K562 (cell line): ENCODE measurements at regions not wholly inside any gene's neighbourhood (a gene's known extent, or its start where the extent isn't known, plus 50 kb on each side); places are given as distances from the start of the nearest gene placed in this dataset.

ENCODE experiments used
- ATAC-seq: fragments of 200-7000 bp; cut with Tn5 transposase; 3 replicates; pipeline ENCODE4 v1.9.1; 2020; ENCODE audit warnings: moderate library complexity
- BruUV-seq: library from RNA; stranded (reverse); fragments of 400-500 nt; replicated peaks from 2 replicates; lab custom pipeline; 2021; lab: Mats Ljungman, UMichigan
- CTCF ChIA-PET: fragments of 300-600 bp; formaldehyde crosslinking; extraction: SDS; loops from one replicate; lab custom pipeline; 2021; ENCODE audit warnings: low intra/inter-chr PET ratio; lab: Yijun Ruan, JAX
- POLR2A ChIA-PET: fragments of 300-600, 350-650 bp; sonication (Branson Sonifier 250); formaldehyde crosslinking; extraction: SDS; loops from one replicate; lab custom pipeline; 2021; ENCODE audit warnings: antibody characterized with exemption, inconsistent platforms; lab: Yijun Ruan, JAX
- DNase-seq, 4 experiments: peaks; one replicate each; pipeline versions ENCODE4 v3.0.0 to v3.0.0-alpha.2; 2011 to 2018; ENCODE audit warnings: low spot score in 3 of 4, mixed read lengths in 3 of 4; ENCODE audit errors: extremely low read depth in 1 of 4
- FAIRE-seq: peaks from 2 replicates; lab custom pipeline; 2011; peaks lifted over from hg19 to GRCh38; lab: Jason Lieb, UNC
- H2AFZ ChIP-seq: 2 replicates; pipeline ENCODE4 v1.6.0; 2011; ENCODE audit warnings: low read depth, low read length, control low read depth, inconsistent platforms
- H3K27ac ChIP-seq: fragments of 200-600 bp; 3 replicates; pipeline ENCODE4 v1.8.0; 2011; ENCODE audit warnings: low read depth, mild to moderate bottlenecking, control low read depth, inconsistent platforms, low read length, moderate library complexity, mixed read lengths; ENCODE audit errors: extremely low read depth
- H3K27me3 ChIP-seq, 2 experiments: fragments of 300-600 bp in 1 of 2; 2 replicates in 1 of 2; 3 replicates in 1 of 2; pipeline versions ENCODE4 v1.6.0 to v1.8.0; 2011; ENCODE audit warnings: inconsistent platforms in 2 of 2, low read length in 2 of 2, mild to moderate bottlenecking in 1 of 2, mixed read lengths in 1 of 2, moderate library complexity in 1 of 2; ENCODE audit not compliant: control insufficient read depth in 2 of 2, insufficient read depth in 2 of 2
- H3K36me3 ChIP-seq: fragments of 300-600 bp; 3 replicates; pipeline ENCODE4 v1.8.0; 2011; ENCODE audit warnings: mild to moderate bottlenecking, low read length, inconsistent platforms; ENCODE audit not compliant: control insufficient read depth, insufficient read depth
- H3K4me1 ChIP-seq, 2 experiments: fragments of 200-600 bp in 1 of 2; replicated peaks in 1 of 2; 2 replicates in 1 of 2; 3 replicates in 1 of 2; pipeline versions ENCODE4 v1.5.1 to v1.8.0; 2011; ENCODE audit warnings: inconsistent platforms in 2 of 2, low read length in 2 of 2, mild to moderate bottlenecking in 1 of 2, mixed read lengths in 1 of 2, moderate library complexity in 1 of 2; ENCODE audit not compliant: control insufficient read depth in 2 of 2, insufficient read depth in 2 of 2
- H3K4me2 ChIP-seq: 2 replicates; pipeline ENCODE4 v1.6.1; 2011; ENCODE audit warnings: low read length, control low read depth, inconsistent platforms, mixed read lengths; ENCODE audit not compliant: insufficient read depth
- H3K4me3 ChIP-seq: fragments of 200-600 bp; sonication (generic), shearing (Covaris generic); 2 replicates; pipeline ENCODE4 v1.5.1; 2016; ENCODE audit warnings: control low read depth, inconsistent platforms
- H3K79me2 ChIP-seq: fragments of 200-600 bp; 3 replicates; pipeline ENCODE4 v1.8.0; 2011; ENCODE audit warnings: low read length, inconsistent platforms; ENCODE audit not compliant: control insufficient read depth, insufficient read depth
- H3K9ac ChIP-seq, 2 experiments: 2 replicates each; pipeline versions ENCODE4 v1.6.0 to v1.6.1; 2011; ENCODE audit warnings: low read depth in 2 of 2, low read length in 2 of 2, control low read depth in 1 of 2, inconsistent platforms in 1 of 2, mild to moderate bottlenecking in 1 of 2, mixed read lengths in 1 of 2; ENCODE audit not compliant: insufficient read depth in 1 of 2
- H3K9me1 ChIP-seq: one replicate; pipeline ENCODE4 v1.6.0; 2011; ENCODE audit warnings: inconsistent platforms, mild to moderate bottlenecking, low read length, moderate library complexity; ENCODE audit not compliant: control insufficient read depth, insufficient read depth
- H3K9me3 ChIP-seq: replicated peaks from 2 replicates; pipeline ENCODE4 v1.5.1; 2011; ENCODE audit warnings: low read depth, low read length, inconsistent platforms; ENCODE audit not compliant: control insufficient read depth, insufficient read depth
- H4K20me1 ChIP-seq: replicated peaks from 2 replicates; pipeline ENCODE4 v1.6.1; 2011; ENCODE audit warnings: low read length, inconsistent platforms, mixed read lengths; ENCODE audit not compliant: control insufficient read depth, insufficient read depth
- ARID3B ChIP-seq: fragments of 250-450 bp; sonication (Bioruptor Pico); IDR thresholded peaks from 2 replicates; pipeline ENCODE4 v1.4.0; 2020; ENCODE audit warnings: borderline replicate concordance
- CBFA2T2 ChIP-seq: fragments of 450-650 bp; conservative IDR thresholded peaks from 2 replicates; pipeline ENCODE4 v1.6.1; 2017; ENCODE audit warnings: mild to moderate bottlenecking
- CBFA2T3 ChIP-seq: fragments of 450-650 bp; IDR thresholded peaks from 2 replicates; pipeline ENCODE4 v1.6.1; 2017
- ILF3 ChIP-seq: fragments of 450-650 bp; IDR thresholded peaks from 2 replicates; pipeline ENCODE4 v1.6.1; 2018; ENCODE audit warnings: antibody characterized with exemption, mild to moderate bottlenecking, moderate library complexity, borderline replicate concordance
- PRDM10 ChIP-seq: fragments of 450-650 bp; IDR thresholded peaks from 2 replicates; pipeline ENCODE4 v1.6.1; 2018; ENCODE audit not compliant: partially characterized antibody
- TAL1 ChIP-seq: fragments of 450-650 bp; IDR thresholded peaks from 2 replicates; pipeline ENCODE4 v1.6.1; 2016; ENCODE audit warnings: mild to moderate bottlenecking
- TCF3 ChIP-seq: sonication (generic); formaldehyde crosslinking; IDR thresholded peaks from 2 replicates; pipeline ENCODE4 v1.4.0; 2020; ENCODE audit warnings: mild to moderate bottlenecking, missing genetic modification reagents
- TEAD4 ChIP-seq, 2 experiments: sonication (generic) in 1 of 2; formaldehyde crosslinking in 1 of 2; IDR thresholded peaks; 2 replicates each; pipeline versions ENCODE4 v1.6.1 to v1.8.0; 2012 to 2022; ENCODE audit warnings: borderline replicate concordance in 1 of 2, inconsistent platforms in 1 of 2, low read length in 1 of 2, mild to moderate bottlenecking in 1 of 2, missing genetic modification reagents in 1 of 2
- WGBS: fragments of 100-300 bp; shearing (Covaris generic); methylation state at CpG from one replicate; pipeline ENCODE4 v1.1.6; 2016; ENCODE audit warnings: low coverage, mixed read lengths; ENCODE audit not compliant: insufficient coverage; ENCODE audit errors: missing lambda C conversion rate; 5-methylcytosine and 5-hydroxymethylcytosine counted together
- in situ Hi-C: fragments of 300-500 bp; cut with MboI; formaldehyde crosslinking; loops from 4 replicates; pipeline ENCODE4 v1.15.0; 2018; ENCODE audit warnings: inconsistent platforms, mixed read lengths
- intact Hi-C: fragments of 100-400 bp; cut with micrococcal nuclease; formaldehyde crosslinking; loops from 2 replicates; pipeline ENCODE4 v1.14.2; 2022

- peak in 1 of 4 experiments; percentile 19 for DNase-seq
- no peak overlapping the region for H3K27ac ChIP-seq
- peaks cover 0 to 11% of the 10 kb centered on the region in 2 experiments; a peak in 2 of 5 replicates for H3K4me1 ChIP-seq
- intact Hi-C loops, result no loop called here
- no peak overlapping the region for H2AFZ ChIP-seq
- no peak overlapping the region for H3K4me3 ChIP-seq
- in situ Hi-C loops, result no loop called here
- H3K9me1 ChIP-seq, result no peaks in the 10 kb centered on the region
- H3K36me3 ChIP-seq, result no peaks in the 10 kb centered on the region
- CTCF ChIA-PET, result no interaction called here
- no peaks in the 10 kb centered on the region for H3K27me3 ChIP-seq
- H3K9ac ChIP-seq, result no peak overlapping the region
- no peak overlapping the region for H3K4me2 ChIP-seq
- no peak for FAIRE-seq
- BruUV-seq, result no TSS peak
- TF ChIP-seq TEAD4 (IDR thresholded peaks at IDR 0.05; ENCODE audit: low read length) (0 out of 2 replicates have a peak, but pooled peaks have one; percentile 11), TEAD4 (CRISPR knock-in tag; IDR thresholded peaks at IDR 0.05; ENCODE audit: borderline replicate concordance) (no peak), CBFA2T3 (peak; percentile 65), ARID3B (CRISPR knock-in tag) (no peak), ILF3 (no peak), PRDM10 (peak; percentile 46), TCF3 (CRISPR knock-in tag) (0 out of 2 replicates have a peak, but pooled peaks have one; percentile 22), CBFA2T2 (peak; percentile 16; the same call in 1 of the 2 replicates), TAL1 (peak; percentile 9; the same call in 1 of the 2 replicates)
- WGBS, result 27% methylated on average over 7 of the region's 7 CpGs
- peak; percentile 39; the same call in 2 of the 3 replicates for ATAC-seq
- POLR2A ChIA-PET, result no interaction called here
- H4K20me1 ChIP-seq, result no peaks in the 10 kb centered on the region
- no peaks in the 10 kb centered on the region for H3K9me3 ChIP-seq
- H3K79me2 ChIP-seq, result no peaks in the 10 kb centered on the region
These were observed 117.1 kb upstream of the USP9X start for GRCh38 chrX:40968180-40968579.
